ENCODE measurements at regions not wholly inside any gene's neighbourhood (a gene's known extent, or its start where the extent isn't known, plus 50 kb on each side); places are given as distances from the start of the nearest gene placed in this dataset.

- DNase-seq (ENCODE audit: low read depth): peak; percentile 67
Measured at GRCh38 chr14:38882533-38882932, 220.5 kb downstream of the SEC23A start.

GRCh38 chr14:38880643-38881524 is 222.2 kb downstream of the SEC23A start:
- peak; percentile 8 for DNase-seq (ENCODE audit: low read depth)
- no peak overlapping the region for H3K4me3 ChIP-seq (ENCODE audit: low read depth, low read length)
- TF ChIP-seq CTCF (IDR thresholded peaks at IDR 0.05; ENCODE audit: insufficient read depth, low read depth, low read length): no peak

More at GRCh38 chr14:38882533-38882932, 220.5 kb downstream of the SEC23A start:
- no peak overlapping the region for H3K4me3 ChIP-seq (ENCODE audit: low read depth, low read length)
- no peak for TF ChIP-seq CTCF (IDR thresholded peaks at IDR 0.05; ENCODE audit: insufficient read depth, low read depth, low read length)

- no peak overlapping the region for H3K4me3 ChIP-seq (ENCODE audit: low read depth, low read length)
- DNase-seq (ENCODE audit: low read depth): no peak
- no peak for TF ChIP-seq CTCF (IDR thresholded peaks at IDR 0.05; ENCODE audit: insufficient read depth, low read depth, low read length)
Measured at GRCh38 chr14:38877744-38878388, 225.2 kb downstream of the SEC23A start.

- no peak overlapping the region for H3K4me3 ChIP-seq (ENCODE audit: low read depth, low read length)
- no peak for DNase-seq (ENCODE audit: low read depth)
- TF ChIP-seq CTCF (IDR thresholded peaks at IDR 0.05; ENCODE audit: insufficient read depth, low read depth, low read length): no peak
Measured at GRCh38 chr14:38874721-38875120, 228.3 kb downstream of the SEC23A start.

GRCh38 chr14:38873941-38874612 is 229.0 kb downstream of the SEC23A start:
- DNase-seq (ENCODE audit: low read depth): no peak
- TF ChIP-seq CTCF (IDR thresholded peaks at IDR 0.05; ENCODE audit: insufficient read depth, low read depth, low read length): no peak
- no peak overlapping the region for H3K4me3 ChIP-seq (ENCODE audit: low read depth, low read length)

GRCh38 chr14:38870296-38870836 is 232.7 kb downstream of the SEC23A start:
- no peak for DNase-seq (ENCODE audit: low read depth)
- no peak overlapping the region for H3K4me3 ChIP-seq (ENCODE audit: low read depth, low read length)
- TF ChIP-seq CTCF (IDR thresholded peaks at IDR 0.05; ENCODE audit: insufficient read depth, low read depth, low read length): no peak
